Heart left ventricle (tissue), 16 donors: ENCODE measurements at regions not wholly inside any gene's neighbourhood (a gene's known extent, or its start where the extent isn't known, plus 50 kb on each side); places are given as distances from the start of the nearest gene placed in this dataset.

Source experiments
- ATAC-seq, 4 donors: fragments of 200-7000 bp; cut with Tn5 transposase; one replicate each; pipeline ENCODE4 v1.9.1; 2020 to 2022; ENCODE audit warnings: moderate library complexity in 4 of 4, mild to moderate bottlenecking in 3 of 4, moderate number of reproducible peaks in 1 of 4
- DNase-seq, 5 donors: peaks; one replicate each; pipeline ENCODE4 v3.0.0-alpha.2; 2020
- H3K27ac ChIP-seq, 12 donors: fragments of 200-600 bp; sonication (generic) in 4 of 12; one replicate each; pipeline versions ENCODE4 v1.5.0 to v1.8.0; 2016 to 2022; ENCODE audit warnings: mild to moderate bottlenecking in 2 of 12
- H3K27me3 ChIP-seq, 9 donors: fragments of 200-600 bp; sonication (generic) in 2 of 9; one replicate each; pipeline versions ENCODE4 v1.5.1 to v1.8.0; 2016 to 2022; ENCODE audit warnings: mild to moderate bottlenecking in 3 of 9
- H3K36me3 ChIP-seq, 9 donors: fragments of 200-600 bp; sonication (generic) in 2 of 9; one replicate each; pipeline versions ENCODE4 v1.5.0 to v1.8.0; 2018 to 2022; ENCODE audit warnings: mild to moderate bottlenecking in 2 of 9
- H3K4me1 ChIP-seq, 12 donors: fragments of 200-600 bp; sonication (generic) in 4 of 12; one replicate each; pipeline versions ENCODE4 v1.5.0 to v1.8.0; 2016 to 2022; ENCODE audit warnings: mild to moderate bottlenecking in 3 of 12
- H3K4me3 ChIP-seq, 12 donors: fragments of 200-600 bp; sonication (generic) in 4 of 12; one replicate each; pipeline versions ENCODE4 v1.5.0 to v1.8.0; 2017 to 2022; ENCODE audit warnings: mild to moderate bottlenecking in 9 of 12, moderate library complexity in 4 of 12
- H3K9me3 ChIP-seq, 12 donors: fragments of 200-600 bp; sonication (generic) in 4 of 12; one replicate each; pipeline versions ENCODE4 v1.5.0 to v1.8.0; 2016 to 2022; ENCODE audit warnings: mild to moderate bottlenecking in 1 of 12
- CTCF ChIP-seq, 12 donors: fragments of 200-600 bp; sonication (generic) in 4 of 12; IDR thresholded peaks; one replicate each; pipeline versions ENCODE4 v1.5.0 to v1.8.0; 2018 to 2022; ENCODE audit warnings: antibody characterized with exemption in 12 of 12, mild to moderate bottlenecking in 5 of 12
- POLR2A ChIP-seq, 2 donors: fragments of 450-650 bp; IDR thresholded peaks; one replicate each; pipeline ENCODE4 v1.6.1; 2017; ENCODE audit warnings: antibody characterized with exemption in 2 of 2, mild to moderate bottlenecking in 2 of 2, moderate library complexity in 2 of 2
- WGBS, 4 donors: extraction: QIAGEN DNeasy Blood & Tissue Kit in 2 of 4; methylation state at CpG; one replicate each; pipeline versions ENCODE4 v1.1.5 to v1.1.7; 2013 to 2018; 5-methylcytosine and 5-hydroxymethylcytosine counted together
- intact Hi-C, 10 donors: fragments of 100-400 bp; cut with DNase I; formaldehyde crosslinking; loops; one replicate each; pipeline versions ENCODE4 v1.11.1 to v1.14.2; 2022
- donor health status: ischemic (EF 13 %, LVEDD 7.1; RV severe dilation, severe dysfunction).
- donor health status: healthy with polysubstance abuse.
- donor health status: DM: no; HTN: yes; CAD: no.
- donor health status: DM: no; HTN: no; CAD: no.
- donor health status: ischemic (EF 25% LVEDD 6.9; RV normal size, moderate dysfunction).
- donor health status: ischemic (EF 25% LVEDD 5.7; RV mildly dilated, moderate dysfunction).
- donor health status: healthy.
- donor health status: DM: yes; HTN: yes; CAD: no.
- donor health status: ischemic (EF 35%, LVEDD 5.7; RV mildly dilated, moderate dysfunction).
- donor health status: nonischemic (EF 11% LVEDD 7.7; RV severe dilation, severe dysfunction).
- donor health status: DM: yes; HTN: yes; CAD: no.
- donor health status: PGD.
- donor health status: ischemic (EF 29% LVEDD 5.4; RV normal size, mild dysfunction).
- donor health status: nonischemic (EF 23%, LVEDD 6.1; RV moderate dilation, normal function).

- Histone ChIP-seq H3K4me1 (no peaks in the 10 kb centered on the region), H3K27ac (no peak overlapping the region), H3K9me3 (no peaks in the 10 kb centered on the region), H3K4me3 (no peak overlapping the region), H3K36me3 (no peaks in the 10 kb centered on the region), H3K27me3 (no peaks in the 10 kb centered on the region)
- TF ChIP-seq CTCF (IDR thresholded peaks at IDR 0.05) = no peak
- TF ChIP-seq POLR2A (IDR thresholded peaks at IDR 0.05) = no peak
- DNase-seq (no peak), ATAC-seq (no peak)
- 29 to 32% (median 30%) methylated on average over 5 of the region's 5 CpGs for WGBS, 4 donors
- intact Hi-C loops = no loop called here
These were observed 1860.7 kb upstream of the WWC1 start for GRCh38 chr5:166430491-166431319.

DNA sequence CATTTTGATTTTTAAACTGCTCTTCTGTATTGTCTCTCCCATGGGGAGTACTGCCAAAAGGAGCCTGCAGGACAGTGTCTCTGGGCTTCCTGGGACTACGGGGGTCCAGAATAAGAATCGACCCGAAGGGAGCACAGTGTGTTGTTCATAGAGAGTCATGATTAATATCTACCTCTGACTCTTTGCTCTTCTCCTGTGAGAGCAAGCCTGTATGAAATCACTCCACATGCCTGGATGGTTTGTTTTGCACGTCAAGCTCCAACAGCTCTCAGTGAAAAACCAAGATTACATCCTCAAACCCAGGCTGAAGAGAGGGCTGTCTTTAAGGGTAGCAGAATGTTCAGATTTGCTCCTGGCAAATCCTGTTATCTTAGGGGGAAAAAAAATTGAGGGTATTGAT, 1860.0 kb upstream of the WWC1 start:
- Histone ChIP-seq H3K36me3 (no peaks in the 10 kb centered on the region), H3K27me3 (no peaks in the 10 kb centered on the region), H3K9me3 (no peaks in the 10 kb centered on the region), H3K27ac (no peak overlapping the region), H3K4me1 (no peaks in the 10 kb centered on the region), H3K4me3 (no peak overlapping the region)
- TF ChIP-seq POLR2A (IDR thresholded peaks at IDR 0.05) (no peak), CTCF (IDR thresholded peaks at IDR 0.05) (no peak)
- DNase-seq (no peak), ATAC-seq (no peak)
- WGBS, 4 donors = 10 to 26% (median 19%) methylated on average over 4 of the region's 4 CpGs
- intact Hi-C loops = no loop called here

- intact Hi-C loops = no loop called here
- H3K4me1 ChIP-seq = no peaks in the 10 kb centered on the region
- no peaks in the 10 kb centered on the region for H3K9me3 ChIP-seq
- DNase-seq (no peak), ATAC-seq (no peak)
- no peak overlapping the region for H3K27ac ChIP-seq
- no peak overlapping the region for H3K4me3 ChIP-seq
- WGBS, 4 donors = 62 to 69% (median 68%) methylated on average over 5 of the region's 5 CpGs
- TF ChIP-seq POLR2A (IDR thresholded peaks at IDR 0.05) (no peak), CTCF (IDR thresholded peaks at IDR 0.05) (no peak)
- H3K27me3 ChIP-seq = no peaks in the 10 kb centered on the region
- no peaks in the 10 kb centered on the region for H3K36me3 ChIP-seq
These were observed 1857.8 kb upstream of the WWC1 start for GRCh38 chr5:166433679-166434078.

- ATAC-seq = no peak
- 55 to 65% (median 61%) methylated on average over 3 of the region's 3 CpGs for WGBS, 4 donors
These were observed 1854.6 kb upstream of the WWC1 start for GRCh38 chr5:166436872-166437271.

More at GRCh38 chr5:166436872-166437271, 1854.6 kb upstream of the WWC1 start:
- H3K27me3 ChIP-seq = no peaks in the 10 kb centered on the region
- H3K4me3 ChIP-seq = no peak overlapping the region
- H3K9me3 ChIP-seq = no peaks in the 10 kb centered on the region
- intact Hi-C loops = no loop called here
- no peak for DNase-seq
- H3K4me1 ChIP-seq = no peaks in the 10 kb centered on the region
- no peak for TF ChIP-seq POLR2A (IDR thresholded peaks at IDR 0.05)
- TF ChIP-seq CTCF (IDR thresholded peaks at IDR 0.05) = no peak
- no peak overlapping the region for H3K27ac ChIP-seq
- no peaks in the 10 kb centered on the region for H3K36me3 ChIP-seq
